Neural cell (in vitro differentiated cells): ENCODE measurements at regions not wholly inside any gene's neighbourhood (a gene's known extent, or its start where the extent isn't known, plus 50 kb on each side); places are given as distances from the start of the nearest gene placed in this dataset.

Experiments used
- EP300 ChIP-seq: fragments of 450-650 bp; conservative IDR thresholded peaks from 2 replicates; pipeline ENCODE4 v1.6.1; 2014; ENCODE audit warnings: antibody characterized with exemption, mild to moderate bottlenecking, moderate library complexity; ENCODE audit not compliant: poor library complexity, severe bottlenecking
- EZH2 ChIP-seq: fragments of 200-600, 300-800 bp; shearing (Covaris generic), sonication (generic); IDR thresholded peaks from 2 replicates; pipeline ENCODE4 v1.6.1; 2014; ENCODE audit warnings: antibody characterized with exemption, low read length, borderline replicate concordance, mild to moderate bottlenecking; ENCODE audit not compliant: insufficient read depth, poor library complexity, severe bottlenecking
- RAD21 ChIP-seq: fragments of 450-650 bp; conservative IDR thresholded peaks from 2 replicates; pipeline ENCODE4 v1.6.1; 2014; ENCODE audit warnings: antibody characterized with exemption, mild to moderate bottlenecking, moderate library complexity
- SMC3 ChIP-seq: fragments of 450-650 bp; conservative IDR thresholded peaks from 2 replicates; pipeline ENCODE4 v1.6.1; 2014; ENCODE audit warnings: antibody characterized with exemption, mild to moderate bottlenecking, moderate library complexity; ENCODE audit not compliant: poor library complexity
- TAF1 ChIP-seq: IDR thresholded peaks from 2 replicates; pipeline ENCODE4 v1.6.1; 2012; ENCODE audit warnings: low read depth
- TF ChIP-seq, protein P1 (sequence below): IDR thresholded peaks from 2 replicates; pipeline ENCODE4 v1.6.1; 2012; ENCODE audit warnings: borderline replicate concordance
- TF ChIP-seq, protein P2 (sequence below): fragments of 450-650 bp; IDR thresholded peaks from 2 replicates; pipeline ENCODE4 v1.5.1; 2014; ENCODE audit warnings: antibody characterized with exemption, mild to moderate bottlenecking, moderate library complexity; ENCODE audit not compliant: poor library complexity, severe bottlenecking

DNA sequence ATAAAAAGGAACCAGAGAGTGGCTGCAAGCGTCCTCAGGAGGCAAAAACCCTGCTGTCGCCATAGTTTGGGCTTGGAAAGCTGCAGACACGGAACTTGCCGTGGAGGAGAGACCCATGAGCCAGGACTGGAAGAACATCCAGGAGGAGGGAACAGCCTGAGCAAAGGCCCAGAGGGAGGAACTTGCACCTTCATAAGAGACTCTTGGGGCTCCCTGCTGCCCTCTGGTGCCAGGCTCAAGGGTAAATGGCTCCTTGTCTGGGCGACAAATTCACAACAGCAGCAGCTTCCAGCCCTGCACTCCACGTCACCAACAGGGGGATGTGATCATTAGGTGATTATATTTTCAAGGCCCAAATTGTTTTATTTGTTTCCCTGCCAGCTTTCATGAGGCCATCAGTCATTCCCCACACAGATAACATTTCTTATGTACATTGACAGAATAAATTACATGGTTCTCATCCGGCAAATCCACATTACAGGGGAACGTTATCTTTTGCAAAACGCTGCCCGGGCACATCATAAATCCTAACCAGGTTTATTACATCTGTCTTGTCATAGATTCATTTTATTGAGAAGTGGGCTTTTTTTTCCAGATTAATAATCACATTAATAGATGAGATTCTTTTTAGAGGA lies 143.0 kb upstream of the GRIK3 start:
- TF ChIP-seq EP300 (no peak), SMC3 (peak; percentile 39), TAF1 (no peak), EZH2 (no peak), RAD21 (no peak)
- TF ChIP-seq, protein P1, sequence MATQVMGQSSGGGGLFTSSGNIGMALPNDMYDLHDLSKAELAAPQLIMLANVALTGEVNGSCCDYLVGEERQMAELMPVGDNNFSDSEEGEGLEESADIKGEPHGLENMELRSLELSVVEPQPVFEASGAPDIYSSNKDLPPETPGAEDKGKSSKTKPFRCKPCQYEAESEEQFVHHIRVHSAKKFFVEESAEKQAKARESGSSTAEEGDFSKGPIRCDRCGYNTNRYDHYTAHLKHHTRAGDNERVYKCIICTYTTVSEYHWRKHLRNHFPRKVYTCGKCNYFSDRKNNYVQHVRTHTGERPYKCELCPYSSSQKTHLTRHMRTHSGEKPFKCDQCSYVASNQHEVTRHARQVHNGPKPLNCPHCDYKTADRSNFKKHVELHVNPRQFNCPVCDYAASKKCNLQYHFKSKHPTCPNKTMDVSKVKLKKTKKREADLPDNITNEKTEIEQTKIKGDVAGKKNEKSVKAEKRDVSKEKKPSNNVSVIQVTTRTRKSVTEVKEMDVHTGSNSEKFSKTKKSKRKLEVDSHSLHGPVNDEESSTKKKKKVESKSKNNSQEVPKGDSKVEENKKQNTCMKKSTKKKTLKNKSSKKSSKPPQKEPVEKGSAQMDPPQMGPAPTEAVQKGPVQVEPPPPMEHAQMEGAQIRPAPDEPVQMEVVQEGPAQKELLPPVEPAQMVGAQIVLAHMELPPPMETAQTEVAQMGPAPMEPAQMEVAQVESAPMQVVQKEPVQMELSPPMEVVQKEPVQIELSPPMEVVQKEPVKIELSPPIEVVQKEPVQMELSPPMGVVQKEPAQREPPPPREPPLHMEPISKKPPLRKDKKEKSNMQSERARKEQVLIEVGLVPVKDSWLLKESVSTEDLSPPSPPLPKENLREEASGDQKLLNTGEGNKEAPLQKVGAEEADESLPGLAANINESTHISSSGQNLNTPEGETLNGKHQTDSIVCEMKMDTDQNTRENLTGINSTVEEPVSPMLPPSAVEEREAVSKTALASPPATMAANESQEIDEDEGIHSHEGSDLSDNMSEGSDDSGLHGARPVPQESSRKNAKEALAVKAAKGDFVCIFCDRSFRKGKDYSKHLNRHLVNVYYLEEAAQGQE, result no peak
- TF ChIP-seq, protein P2, sequence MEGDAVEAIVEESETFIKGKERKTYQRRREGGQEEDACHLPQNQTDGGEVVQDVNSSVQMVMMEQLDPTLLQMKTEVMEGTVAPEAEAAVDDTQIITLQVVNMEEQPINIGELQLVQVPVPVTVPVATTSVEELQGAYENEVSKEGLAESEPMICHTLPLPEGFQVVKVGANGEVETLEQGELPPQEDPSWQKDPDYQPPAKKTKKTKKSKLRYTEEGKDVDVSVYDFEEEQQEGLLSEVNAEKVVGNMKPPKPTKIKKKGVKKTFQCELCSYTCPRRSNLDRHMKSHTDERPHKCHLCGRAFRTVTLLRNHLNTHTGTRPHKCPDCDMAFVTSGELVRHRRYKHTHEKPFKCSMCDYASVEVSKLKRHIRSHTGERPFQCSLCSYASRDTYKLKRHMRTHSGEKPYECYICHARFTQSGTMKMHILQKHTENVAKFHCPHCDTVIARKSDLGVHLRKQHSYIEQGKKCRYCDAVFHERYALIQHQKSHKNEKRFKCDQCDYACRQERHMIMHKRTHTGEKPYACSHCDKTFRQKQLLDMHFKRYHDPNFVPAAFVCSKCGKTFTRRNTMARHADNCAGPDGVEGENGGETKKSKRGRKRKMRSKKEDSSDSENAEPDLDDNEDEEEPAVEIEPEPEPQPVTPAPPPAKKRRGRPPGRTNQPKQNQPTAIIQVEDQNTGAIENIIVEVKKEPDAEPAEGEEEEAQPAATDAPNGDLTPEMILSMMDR, result peak; percentile 32
